H7 (cell line): ENCODE measurements at regions not wholly inside any gene's neighbourhood (a gene's known extent, or its start where the extent isn't known, plus 50 kb on each side); places are given as distances from the start of the nearest gene placed in this dataset.
"Not testable (repeated sequence)": the region's sequence is repeated elsewhere in the genome, so short reads cannot be mapped to it uniquely, and the experiment has no call there.

ENCODE experiments used
- DNase-seq: peaks from one replicate; pipeline ENCODE4 v3.0.0; 2012
- H3K27me3 ChIP-seq: 2 replicates; pipeline ENCODE4 v1.6.0; 2011; ENCODE audit warnings: mild to moderate bottlenecking, low read length; ENCODE audit not compliant: control insufficient read depth, insufficient read depth
- H3K36me3 ChIP-seq: replicated peaks from 2 replicates; pipeline ENCODE4 v1.5.1; 2011; ENCODE audit warnings: low read length; ENCODE audit not compliant: control insufficient read depth, insufficient read depth
- H3K4me3 ChIP-seq: 2 replicates; pipeline ENCODE4 v1.5.1; 2011; ENCODE audit warnings: low read depth, mild to moderate bottlenecking, control low read depth, low read length, moderate library complexity; ENCODE audit not compliant: insufficient read depth

DNA sequence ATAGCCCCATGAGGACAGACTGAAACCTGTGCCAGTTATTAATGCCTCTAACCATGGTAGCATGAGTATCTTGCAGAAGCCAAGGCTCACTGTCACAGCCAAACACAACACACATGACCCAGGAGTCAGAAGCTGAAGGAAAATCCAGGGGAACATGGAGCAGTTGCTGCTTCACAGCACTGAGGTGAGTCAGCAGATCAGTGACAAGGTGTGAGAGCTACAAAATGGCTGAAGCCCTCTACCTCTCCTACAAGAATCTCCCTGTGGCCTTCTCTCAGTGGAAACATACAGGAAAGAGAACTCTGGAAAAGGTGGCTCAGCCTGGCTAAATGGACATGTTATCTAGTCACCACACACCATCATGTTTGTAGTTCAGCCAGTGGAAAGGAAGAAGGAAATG, 93.5 kb downstream of the NAB1 start:
- DNase-seq: no peak
- Histone ChIP-seq H3K36me3 (no peaks in the 10 kb centered on the region), H3K4me3 (no peak overlapping the region), H3K27me3 (no peaks in the 10 kb centered on the region)

GRCh38 chr2:190744041-190744440, 95.2 kb downstream of the NAB1 start:
- H3K4me3 ChIP-seq: no peak overlapping the region
- no peaks in the 10 kb centered on the region for H3K27me3 ChIP-seq
- no peaks in the 10 kb centered on the region for H3K36me3 ChIP-seq
- no peak for DNase-seq

DNA sequence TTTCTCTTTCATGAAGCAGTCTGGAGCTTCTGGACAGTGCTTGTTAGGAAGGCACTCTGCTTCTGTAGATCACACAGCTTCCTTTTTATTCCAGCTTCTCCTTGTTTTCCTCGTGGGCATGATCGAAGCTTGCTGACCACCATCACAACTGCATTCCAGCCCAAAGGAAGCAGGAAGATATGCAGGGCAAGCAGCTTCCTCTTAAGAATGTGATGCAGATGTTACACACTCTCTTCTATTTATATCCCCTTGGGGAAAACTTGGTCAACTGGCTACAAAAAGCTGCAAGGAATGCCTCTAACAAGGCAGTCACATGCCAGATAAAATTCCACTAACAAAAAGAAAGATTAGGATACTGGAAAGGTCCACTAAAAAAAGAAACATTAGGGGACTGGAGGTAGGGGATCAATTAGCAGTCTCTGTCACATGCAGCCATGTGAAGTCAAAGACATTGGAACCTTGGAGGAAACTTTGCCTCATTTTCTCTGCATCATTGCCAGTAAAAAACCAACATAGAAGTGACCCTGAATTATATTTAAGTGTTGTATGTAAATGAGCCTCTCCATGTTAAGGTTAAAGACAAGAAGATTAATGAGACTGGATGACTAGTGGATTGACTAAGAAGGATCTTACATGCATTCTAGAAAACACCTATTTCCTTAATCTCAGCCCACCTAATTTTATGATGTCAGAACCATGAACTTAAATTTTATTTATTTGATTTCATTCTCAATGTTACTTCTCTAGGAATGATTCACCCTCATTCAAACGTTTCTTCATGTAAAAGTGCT, 98.3 kb downstream of the NAB1 start:
- no peak for DNase-seq
- H3K27me3 ChIP-seq: no peaks in the 10 kb centered on the region
- no peak overlapping the region for H3K4me3 ChIP-seq
- no peaks in the 10 kb centered on the region for H3K36me3 ChIP-seq

DNA sequence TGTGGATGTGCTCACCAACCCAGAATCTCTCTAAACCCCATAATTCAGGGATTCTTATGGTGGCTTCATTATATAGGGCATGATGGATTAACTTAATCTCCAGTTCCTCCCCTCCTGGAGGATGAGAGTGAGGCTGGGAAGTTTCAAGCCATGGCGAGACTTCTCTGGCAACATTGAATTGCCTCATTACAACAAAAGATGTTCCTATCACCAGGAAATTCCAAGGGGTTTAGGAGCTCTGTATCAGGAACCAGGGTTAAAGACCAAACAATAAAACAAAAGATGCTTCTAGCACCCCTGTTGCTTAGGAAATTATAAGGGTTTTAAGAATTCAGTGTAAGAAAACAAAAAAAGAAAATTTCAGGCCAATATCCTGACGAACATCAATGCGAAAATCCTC, 100.1 kb downstream of the NAB1 start:
- no peak for DNase-seq
- no peaks in the 10 kb centered on the region for H3K27me3 ChIP-seq
- no peak overlapping the region for H3K4me3 ChIP-seq
- no peaks in the 10 kb centered on the region for H3K36me3 ChIP-seq

DNA sequence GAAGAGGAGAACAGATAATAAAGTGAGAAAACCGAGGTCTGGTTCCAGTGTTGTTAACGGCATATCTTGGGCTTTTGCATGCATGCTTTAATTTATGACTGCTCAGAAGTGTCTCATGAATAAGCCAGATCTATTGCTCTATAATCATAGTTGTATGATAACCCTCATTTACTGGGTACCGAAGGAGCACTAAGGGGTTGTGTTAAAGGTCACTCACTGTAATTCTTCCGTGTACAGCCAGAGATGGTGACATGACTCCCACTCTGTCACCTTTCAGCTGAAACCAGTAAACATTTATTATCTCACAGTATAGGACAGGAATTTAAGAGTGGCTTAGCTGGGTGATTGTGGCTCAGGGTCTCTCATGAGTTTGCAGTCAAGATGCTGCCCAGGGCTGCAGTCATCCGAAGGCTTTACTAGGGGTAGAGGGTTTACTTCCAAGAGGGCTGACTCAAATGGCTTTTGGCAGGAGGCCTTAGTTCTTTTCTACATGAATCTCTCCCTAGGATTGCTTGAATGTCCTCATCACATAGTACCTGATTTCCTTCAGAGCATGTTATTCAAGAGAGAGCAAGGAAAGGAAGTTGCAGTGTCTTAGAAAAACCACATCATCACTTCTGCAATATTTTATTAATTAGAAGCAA, 107.0 kb downstream of the NAB1 start:
- no peak for DNase-seq
- Histone ChIP-seq H3K4me3 (no peak overlapping the region), H3K27me3 (no peaks in the 10 kb centered on the region), H3K36me3 (no peaks in the 10 kb centered on the region)

GRCh38 chr2:190759749-190760213, 110.9 kb downstream of the NAB1 start:
- Histone ChIP-seq H3K27me3 (no peaks in the 10 kb centered on the region), H3K4me3 (no peak overlapping the region), H3K36me3 (no peaks in the 10 kb centered on the region)
- no peak for DNase-seq

DNA sequence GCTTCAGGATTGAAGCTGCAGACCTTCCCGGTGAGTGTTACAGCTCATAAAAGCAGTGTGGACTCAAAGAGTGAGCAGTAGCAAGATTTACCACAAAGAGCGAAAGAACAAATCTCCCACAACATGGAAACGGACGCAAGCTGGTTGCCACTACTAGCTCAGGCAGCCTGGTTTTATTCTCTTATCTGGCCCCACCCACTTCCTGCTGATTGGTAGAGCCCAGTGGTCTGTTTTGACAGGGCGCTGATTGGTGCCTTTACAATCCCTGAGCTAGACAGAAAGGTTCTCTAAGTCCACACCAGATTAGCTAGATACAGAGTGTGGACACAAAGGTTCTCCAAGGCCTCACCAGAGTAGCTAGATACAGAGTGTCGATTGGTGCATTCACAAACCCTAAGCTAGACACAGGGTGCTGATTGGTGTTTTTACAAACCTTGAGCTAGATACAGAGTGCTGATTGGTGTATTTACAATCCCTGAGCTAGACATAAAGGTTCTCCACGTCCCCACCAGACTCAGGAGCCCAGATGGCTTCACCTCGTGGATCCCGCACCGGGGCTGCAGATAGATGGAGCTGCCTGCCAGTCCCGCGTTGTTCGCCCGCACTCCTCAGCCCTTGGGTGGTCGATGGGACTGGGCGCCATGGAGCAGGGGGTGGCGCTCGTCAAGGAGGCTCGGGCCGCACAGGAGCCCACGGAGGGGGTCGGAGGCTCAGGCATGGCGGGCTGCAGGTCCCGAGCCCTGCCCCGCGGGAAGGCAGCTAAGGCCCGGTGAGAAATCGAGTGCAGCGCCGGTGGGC, 111.7 kb downstream of the NAB1 start:
- DNase-seq, H3K27me3 ChIP-seq, H3K4me3 ChIP-seq, H3K36me3 ChIP-seq: not testable (repeated sequence)

GRCh38 chr2:190761216-190761615, 112.3 kb downstream of the NAB1 start:
- H3K36me3 ChIP-seq, H3K27me3 ChIP-seq, H3K4me3 ChIP-seq, DNase-seq: not testable (repeated sequence)

- H3K36me3 ChIP-seq: no peaks in the 10 kb centered on the region
- no peaks in the 10 kb centered on the region for H3K27me3 ChIP-seq
- no peak overlapping the region for H3K4me3 ChIP-seq
- DNase-seq: no peak
Measured at GRCh38 chr2:190762566-190762965, 113.7 kb downstream of the NAB1 start.

- no peak for DNase-seq
- H3K4me3 ChIP-seq: no peak overlapping the region
- H3K36me3 ChIP-seq: no peaks in the 10 kb centered on the region
- no peaks in the 10 kb centered on the region for H3K27me3 ChIP-seq
Measured at GRCh38 chr2:190763100-190763499, 114.2 kb downstream of the NAB1 start.

DNA sequence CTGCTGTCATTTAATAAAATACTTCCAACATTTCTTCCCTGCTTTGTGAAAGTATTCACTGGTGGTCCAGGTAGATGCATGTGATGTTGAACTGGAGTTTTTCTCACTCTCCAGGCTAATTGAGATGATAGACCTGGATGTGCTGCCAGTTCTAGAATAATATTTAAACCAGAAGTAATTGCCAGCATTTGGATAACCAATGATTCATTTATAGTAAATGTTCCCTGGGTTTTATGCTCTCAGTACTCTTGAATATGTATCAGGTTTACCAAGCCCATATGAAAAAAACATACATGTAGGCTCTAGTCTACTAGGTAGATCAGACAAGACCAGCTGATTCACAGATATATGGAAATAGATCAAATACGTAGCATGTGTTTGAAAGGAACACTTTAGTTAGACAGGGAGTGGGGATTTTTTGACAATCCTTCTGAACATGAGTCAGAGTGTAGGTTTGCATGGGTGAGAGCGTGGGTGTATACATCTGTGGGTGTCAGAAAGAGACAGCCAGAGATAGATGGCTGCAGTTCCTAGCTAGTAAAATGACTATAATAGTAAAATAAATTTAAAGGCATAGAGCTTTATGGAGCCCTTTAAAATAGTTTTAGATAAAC, 115.1 kb downstream of the NAB1 start:
- H3K27me3 ChIP-seq: no peaks in the 10 kb centered on the region
- H3K4me3 ChIP-seq: no peak overlapping the region
- DNase-seq: no peak
- H3K36me3 ChIP-seq: no peaks in the 10 kb centered on the region

- no peak for DNase-seq
- H3K36me3 ChIP-seq: no peaks in the 10 kb centered on the region
Measured at GRCh38 chr2:190765386-190766173, 115.0 kb upstream of the GLS start.

DNA sequence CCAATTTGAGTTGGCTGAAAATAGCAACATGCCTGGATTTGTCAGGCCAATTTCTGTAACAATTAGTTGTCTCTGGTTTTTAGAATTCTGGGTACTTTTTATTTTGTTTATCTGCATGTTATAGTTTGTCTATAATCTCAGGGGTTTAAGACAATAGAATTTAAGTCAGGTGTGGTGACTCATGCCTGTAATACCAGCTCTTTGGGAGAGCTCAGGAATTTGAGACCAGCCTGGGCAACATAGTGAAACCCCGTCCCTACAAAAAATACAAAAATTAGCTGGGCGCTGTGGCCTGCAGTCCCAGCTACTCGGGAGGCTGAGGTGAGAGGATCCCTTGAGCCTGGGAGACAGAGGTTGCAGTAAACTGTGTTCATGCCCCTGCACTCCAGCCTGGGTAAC, 114.4 kb upstream of the GLS start:
- H3K27me3 ChIP-seq: no peaks in the 10 kb centered on the region
- H3K4me3 ChIP-seq: no peak overlapping the region
- H3K36me3 ChIP-seq: no peaks in the 10 kb centered on the region
- DNase-seq: no peak

More at GRCh38 chr2:190765386-190766173, 115.0 kb upstream of the GLS start:
- no peaks in the 10 kb centered on the region for H3K27me3 ChIP-seq
- H3K4me3 ChIP-seq: no peak overlapping the region

DNA sequence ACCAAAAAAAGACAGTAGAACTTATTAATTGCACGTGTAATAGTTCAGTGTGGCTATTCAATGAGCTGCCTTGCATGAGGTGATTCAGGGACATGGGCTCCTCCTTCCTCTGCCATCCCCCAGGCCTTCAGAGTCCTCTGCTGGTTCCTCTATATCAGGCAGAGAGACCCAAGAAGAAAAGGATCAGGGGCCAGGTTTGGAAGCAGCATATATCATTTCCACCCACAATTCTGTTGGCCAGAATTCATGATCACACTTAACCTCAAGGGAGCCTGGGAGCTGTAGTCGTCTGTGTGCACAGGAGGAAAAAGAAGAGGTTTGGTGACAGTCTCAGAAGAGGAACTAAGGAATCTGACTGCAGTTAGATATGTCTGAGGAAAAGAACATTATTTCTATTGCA, 114.0 kb upstream of the GLS start:
- H3K27me3 ChIP-seq: no peaks in the 10 kb centered on the region
- no peaks in the 10 kb centered on the region for H3K36me3 ChIP-seq
- no peak overlapping the region for H3K4me3 ChIP-seq
- DNase-seq: no peak
